ENCODE measurements at regions not wholly inside any gene's neighbourhood (a gene's known extent, or its start where the extent isn't known, plus 50 kb on each side); places are given as distances from the start of the nearest gene placed in this dataset.

DNA sequence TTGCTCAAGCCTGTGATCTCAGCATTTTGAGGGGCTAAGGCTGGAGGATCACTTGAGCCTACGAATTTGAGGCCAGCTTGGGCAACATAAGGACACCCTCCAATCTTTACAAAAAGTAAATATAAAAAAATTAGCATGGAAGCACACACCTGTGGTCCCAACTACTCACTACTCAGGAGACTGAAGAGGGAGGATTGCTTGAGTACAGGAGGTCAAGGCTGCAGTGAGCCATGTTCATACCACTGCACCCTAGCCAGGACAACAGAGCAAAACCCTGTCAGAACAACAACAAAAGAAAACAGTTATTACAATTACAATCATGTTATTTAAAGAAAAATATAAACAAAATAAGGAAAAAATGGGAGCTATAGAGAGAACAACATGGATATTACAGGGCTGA is 82.5 kb upstream of the TNFAIP3 start:
- Histone ChIP-seq H3K9me3 (ENCODE audit: control insufficient read depth, low read length) (no peaks in the 10 kb centered on the region), H3K36me3 (ENCODE audit: control insufficient read depth, insufficient read depth, low read length) (no peaks in the 10 kb centered on the region), H3K9ac (no peak overlapping the region), H3K27ac (no peak overlapping the region), H3K27me3 (ENCODE audit: control insufficient read depth, insufficient read depth, low read length) (no peaks in the 10 kb centered on the region), H3K79me2 (no peaks in the 10 kb centered on the region), H3K4me3 (ENCODE audit: low read depth, low read length) (no peak overlapping the region), H2AFZ (no peak overlapping the region), H3K4me1 (no peaks in the 10 kb centered on the region), H3K4me2 (ENCODE audit: low read length) (no peak overlapping the region)
- no peak for TF ChIP-seq CTCF (IDR thresholded peaks at IDR 0.05)

DNA sequence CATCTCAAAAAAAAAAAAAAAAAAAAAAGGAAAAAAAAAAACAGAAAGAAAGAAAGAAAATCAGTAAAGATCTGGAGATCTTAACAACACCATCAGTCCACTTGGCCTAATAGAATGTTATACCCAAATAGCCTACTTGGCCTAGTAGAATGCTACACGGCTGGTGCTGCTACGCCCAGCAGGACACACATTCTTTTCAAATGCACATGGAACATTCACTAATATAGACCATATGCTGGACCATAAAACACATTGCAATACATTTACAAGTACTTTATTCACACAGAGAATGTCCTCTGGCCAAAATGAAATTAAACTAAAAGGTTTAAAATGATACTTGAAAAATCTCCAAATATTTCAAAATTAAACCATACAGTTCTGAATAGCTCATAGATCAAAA is 80.0 kb upstream of the TNFAIP3 start:
- Histone ChIP-seq H3K27me3 (ENCODE audit: control insufficient read depth, insufficient read depth, low read length) (no peaks in the 10 kb centered on the region), H3K79me2 (no peaks in the 10 kb centered on the region), H3K27ac (no peak overlapping the region), H3K4me1 (no peaks in the 10 kb centered on the region), H2AFZ (no peak overlapping the region), H3K4me2 (ENCODE audit: low read length) (no peak overlapping the region), H3K9ac (no peak overlapping the region), H3K9me3 (ENCODE audit: control insufficient read depth, low read length) (no peaks in the 10 kb centered on the region), H3K4me3 (ENCODE audit: low read depth, low read length) (no peak overlapping the region), H3K36me3 (ENCODE audit: control insufficient read depth, insufficient read depth, low read length) (no peaks in the 10 kb centered on the region)
- no peak for TF ChIP-seq CTCF (IDR thresholded peaks at IDR 0.05)

GRCh38 chr6:137788248-137788647 is 78.8 kb upstream of the TNFAIP3 start:
- H3K27ac ChIP-seq: no peak overlapping the region
- H3K4me1 ChIP-seq: no peaks in the 10 kb centered on the region
- no peak overlapping the region for H2AFZ ChIP-seq
- no peaks in the 10 kb centered on the region for H3K36me3 ChIP-seq (ENCODE audit: control insufficient read depth, insufficient read depth, low read length)
- no peak for TF ChIP-seq CTCF (IDR thresholded peaks at IDR 0.05)
- H3K9me3 ChIP-seq (ENCODE audit: control insufficient read depth, low read length): no peaks in the 10 kb centered on the region
- no peak overlapping the region for H3K4me3 ChIP-seq (ENCODE audit: low read depth, low read length)
- no peaks in the 10 kb centered on the region for H3K79me2 ChIP-seq
- no peak overlapping the region for H3K9ac ChIP-seq
- H3K27me3 ChIP-seq (ENCODE audit: control insufficient read depth, insufficient read depth, low read length): no peaks in the 10 kb centered on the region
- no peak overlapping the region for H3K4me2 ChIP-seq (ENCODE audit: low read length)

- no peaks in the 10 kb centered on the region for H3K79me2 ChIP-seq
- no peak overlapping the region for H2AFZ ChIP-seq
- H3K4me1 ChIP-seq: peaks cover 7% of the 10 kb centered on the region
- H3K9me3 ChIP-seq (ENCODE audit: control insufficient read depth, low read length): no peaks in the 10 kb centered on the region
- H3K36me3 ChIP-seq (ENCODE audit: control insufficient read depth, insufficient read depth, low read length): no peaks in the 10 kb centered on the region
- no peak overlapping the region for H3K4me3 ChIP-seq (ENCODE audit: low read depth, low read length)
- H3K4me2 ChIP-seq (ENCODE audit: low read length): no peak overlapping the region
- no peak overlapping the region for H3K27ac ChIP-seq
- no peak overlapping the region for H3K9ac ChIP-seq
- no peak for TF ChIP-seq CTCF (IDR thresholded peaks at IDR 0.05)
- H3K27me3 ChIP-seq (ENCODE audit: control insufficient read depth, insufficient read depth, low read length): no peaks in the 10 kb centered on the region
Observed at GRCh38 chr6:137791281-137792159, 75.5 kb upstream of the TNFAIP3 start.
